Transverse colon (tissue), 4 donors: ENCODE measurements at regions not wholly inside any gene's neighbourhood (a gene's known extent, or its start where the extent isn't known, plus 50 kb on each side); places are given as distances from the start of the nearest gene placed in this dataset.

Experiments used
- DNase-seq: peaks from one replicate; pipeline ENCODE4 v3.0.0-alpha.2; 2019
- H3K27ac ChIP-seq, 4 donors: fragments of 200-600 bp; sonication (generic); 2 replicates each; pipeline ENCODE4 v1.5.1; 2016 to 2018; ENCODE audit warnings: inconsistent platforms in 4 of 4
- H3K27me3 ChIP-seq: fragments of 200-600 bp; sonication (generic); 2 replicates; pipeline ENCODE4 v1.5.1; 2017; ENCODE audit warnings: inconsistent platforms
- H3K36me3 ChIP-seq, 4 donors: fragments of 200-600 bp; sonication (generic); 2 replicates each; pipeline ENCODE4 v1.5.1; 2017 to 2019; ENCODE audit warnings: inconsistent platforms in 4 of 4
- H3K4me1 ChIP-seq, 4 donors: fragments of 200-600 bp; sonication (generic); 2 replicates each; pipeline ENCODE4 v1.5.1; 2017 to 2020; ENCODE audit warnings: inconsistent platforms in 4 of 4
- H3K4me3 ChIP-seq, 4 donors: fragments of 200-600 bp; sonication (generic); 1 replicate in 1 of 4; 2 replicates in 3 of 4; pipeline versions ENCODE4 v1.5.1 to v1.6.1; 2017 to 2019; ENCODE audit warnings: inconsistent platforms in 4 of 4
- H3K9me3 ChIP-seq, 2 donors: fragments of 200-600 bp; sonication (generic); 2 replicates each; pipeline ENCODE4 v1.5.1; 2017 to 2019; ENCODE audit warnings: inconsistent platforms in 2 of 2
- CTCF ChIP-seq, 5 experiments: fragments of 200-600 bp in 3 of 5; fragments of 450-650 bp in 2 of 5; sonication (generic) in 3 of 5; IDR thresholded peaks; 1 replicate in 2 of 5; 2 replicates in 3 of 5; pipeline ENCODE4 v1.5.1; 2016 to 2017; ENCODE audit warnings: antibody characterized with exemption in 5 of 5, inconsistent platforms in 3 of 5, mild to moderate bottlenecking in 2 of 5, moderate library complexity in 1 of 5
- EP300 ChIP-seq: sonication (generic); formaldehyde crosslinking; IDR thresholded peaks from one replicate; pipeline ENCODE4 v1.6.1; 2017; ENCODE audit warnings: antibody characterized with exemption, low read depth
- POLR2A ChIP-seq: fragments of 450-650 bp; IDR thresholded peaks from one replicate; pipeline ENCODE4 v1.6.1; 2016; ENCODE audit warnings: antibody characterized with exemption, mild to moderate bottlenecking, moderate library complexity
- POLR2AphosphoS5 ChIP-seq, 3 donors: sonication (generic); formaldehyde crosslinking; IDR thresholded peaks; one replicate each; pipeline ENCODE4 v1.6.1; 2016; ENCODE audit warnings: antibody characterized with exemption in 3 of 3
- WGBS, 2 donors: methylation state at CpG; one replicate each; pipeline ENCODE4 v1.1.5; 2018; ENCODE audit warnings: low coverage in 1 of 2; 5-methylcytosine and 5-hydroxymethylcytosine counted together
- in situ Hi-C, 4 donors: fragments of 200-750 bp; cut with MboI; loops; one replicate each; pipeline versions ENCODE4 v1.15.0 to v1.15.1; 2017; ENCODE audit warnings: low sequenced_read_pairs in 3 of 4, low pct_ligation_motif_present in 1 of 4, low pct_unique_long_range_greater_than_20kb in 1 of 4
- intact Hi-C: fragments of 100-400 bp; cut with DNase I; formaldehyde crosslinking; loops from one replicate; pipeline ENCODE4 v1.15.1; 2023; ENCODE audit warnings: low total_unique reads

GRCh38 chr5:174849426-174849825 lies 125.0 kb downstream of the MSX2 start:
- no peaks in the 10 kb centered on the region for H3K4me1 ChIP-seq
- no peaks in the 10 kb centered on the region for H3K36me3 ChIP-seq
- no peaks in the 10 kb centered on the region for H3K9me3 ChIP-seq
- no peak overlapping the region for H3K4me3 ChIP-seq
- in situ Hi-C loops (no loop called here), intact Hi-C loops (no loop called here)
- WGBS, 2 donors: 71% methylated on average over 6 of the region's 7 CpGs; no CpG with 5 or more reads in 1 of the 2 donors
- no peak overlapping the region for H3K27ac ChIP-seq
- H3K27me3 ChIP-seq: no peaks in the 10 kb centered on the region
- DNase-seq: no peak
- no peak for TF ChIP-seq EP300
- TF ChIP-seq POLR2A: no peak

DNA sequence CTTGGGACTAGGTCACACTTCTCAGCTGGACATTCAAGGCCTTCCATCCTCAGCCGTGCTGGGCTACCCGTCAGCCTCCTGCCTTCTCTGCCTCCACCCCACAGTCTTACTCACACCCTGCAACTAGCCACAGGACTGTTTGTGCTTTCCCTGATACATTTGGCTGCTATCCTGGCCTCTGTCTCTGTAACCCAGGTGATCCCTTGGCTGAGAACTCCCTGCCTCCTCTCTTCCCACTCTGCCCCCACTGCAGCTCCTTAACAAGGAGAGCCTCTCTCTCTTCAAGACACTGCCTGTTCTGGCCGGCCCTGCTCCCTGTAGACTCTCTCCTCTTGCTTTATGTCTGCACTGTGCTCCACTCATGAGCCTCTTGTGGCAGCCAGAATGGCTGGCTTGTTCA lies 120.6 kb downstream of the MSX2 start:
- 62 to 74% methylated on average over 3 of the region's 3 CpGs for WGBS, 2 donors
- TF ChIP-seq POLR2AphosphoS5 (IDR thresholded peaks at IDR 0.05): no peak
- intact Hi-C loops: no loop called here
- Histone ChIP-seq H3K27ac (peak overlapping the region in 1 of 4 donors; percentile 37), H3K36me3 (no peaks in the 10 kb centered on the region), H3K4me1 (no peaks in the 10 kb centered on the region), H3K4me3 (no peak overlapping the region), H3K9me3 (no peaks in the 10 kb centered on the region), H3K27me3 (no peaks in the 10 kb centered on the region)
- in situ Hi-C loops: no loop called here
- DNase-seq: peak; percentile 9

DNA sequence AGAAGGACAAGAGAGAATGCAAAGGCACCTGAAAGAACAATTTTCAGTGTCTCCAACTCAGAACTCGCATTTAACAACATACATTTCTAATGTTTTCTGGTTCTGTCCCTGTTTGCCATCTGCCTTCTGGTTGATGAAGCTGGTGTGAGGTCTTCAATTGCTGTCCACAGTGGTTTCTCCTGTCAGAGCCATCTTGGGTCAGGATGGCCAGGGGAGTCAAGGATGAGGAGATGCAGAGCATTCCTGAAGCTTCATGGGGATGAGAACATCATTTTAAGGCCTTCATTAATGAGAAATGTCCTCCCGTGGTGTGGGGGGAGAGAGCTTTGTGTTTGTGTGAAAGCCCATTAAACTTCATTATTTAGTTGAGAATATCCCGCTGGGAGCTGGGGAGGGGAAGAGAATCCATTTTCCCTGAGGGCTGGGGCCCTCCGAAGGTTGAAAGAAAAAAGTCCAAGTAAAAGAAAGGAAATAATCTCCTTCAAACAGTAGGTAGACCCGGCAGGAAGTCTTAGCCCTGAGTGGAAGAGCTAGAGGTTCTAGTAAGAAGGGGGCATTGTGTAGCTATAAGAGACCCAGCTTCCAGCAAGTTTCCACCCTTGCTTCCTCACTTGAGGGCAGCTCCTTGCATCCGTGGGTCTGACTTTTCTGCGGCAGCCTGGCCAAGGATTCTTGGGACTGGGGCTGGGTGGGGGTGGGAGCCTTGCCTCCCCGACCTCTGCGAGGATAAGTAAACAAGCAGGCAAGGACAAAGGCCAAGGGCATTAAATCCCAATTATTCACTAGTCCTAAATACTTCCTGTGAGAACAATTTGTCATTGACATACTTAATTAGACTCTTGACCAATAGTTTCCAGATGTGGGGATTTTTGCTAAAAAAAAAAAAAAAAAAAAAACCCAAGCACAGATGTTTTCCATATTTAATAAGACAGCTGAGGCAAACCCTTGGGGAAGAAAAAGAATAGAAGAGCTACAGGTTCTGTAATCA lies 119.2 kb downstream of the MSX2 start:
- no peak overlapping the region for H3K4me3 ChIP-seq
- intact Hi-C loops: no loop called here
- no peaks in the 10 kb centered on the region for H3K36me3 ChIP-seq
- H3K4me1 ChIP-seq: no peaks in the 10 kb centered on the region
- H3K27ac ChIP-seq: no peak overlapping the region
- no peaks in the 10 kb centered on the region for H3K9me3 ChIP-seq
- whole genome bisulfite sequencing, 2 donors: 52 to 53% methylated on average over 3 to 9 of the region's 9 CpGs
- no peak for DNase-seq
- in situ Hi-C loops: no loop called here
- no peak for TF ChIP-seq POLR2AphosphoS5 (IDR thresholded peaks at IDR 0.05)
- no peak for TF ChIP-seq POLR2A
- TF ChIP-seq EP300: no peak
- TF ChIP-seq CTCF (IDR thresholded peaks at IDR 0.05): no peak
- no peaks in the 10 kb centered on the region for H3K27me3 ChIP-seq

DNA sequence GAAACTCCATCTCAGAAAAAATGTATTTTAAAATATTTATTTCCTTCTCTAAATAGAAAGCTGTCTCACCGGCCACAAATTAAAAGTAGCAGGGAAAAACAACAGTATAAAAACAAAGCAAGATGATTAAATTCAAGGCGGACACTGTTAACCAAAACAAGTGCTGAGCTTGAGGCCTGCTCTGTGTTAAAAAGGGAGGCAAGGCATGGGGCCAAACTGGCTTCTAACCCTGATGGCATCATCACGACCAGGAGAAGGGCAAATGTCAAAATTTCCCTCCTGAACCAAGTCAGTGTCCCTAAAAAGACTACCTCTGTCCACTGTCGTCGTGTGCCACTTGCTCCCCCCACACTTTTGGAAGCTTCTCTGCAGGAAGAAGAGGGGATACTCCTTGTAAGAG lies 116.1 kb downstream of the MSX2 start:
- intact Hi-C loops: no loop called here
- 70 to 100% methylated on average over 1 to 5 of the region's 5 CpGs for WGBS, 2 donors

More for the DNA sequence above, 116.1 kb downstream of the MSX2 start:
- Histone ChIP-seq H3K27me3 (no peaks in the 10 kb centered on the region), H3K4me3 (no peak overlapping the region), H3K27ac (peak overlapping the region in 2 of 4 donors; percentile 8 to 13), H3K9me3 (no peaks in the 10 kb centered on the region), H3K36me3 (no peaks in the 10 kb centered on the region), H3K4me1 (no peaks in the 10 kb centered on the region)
- in situ Hi-C loops: no loop called here
- DNase-seq: no peak
- TF ChIP-seq POLR2A: no peak
- no peak for TF ChIP-seq POLR2AphosphoS5 (IDR thresholded peaks at IDR 0.05)
- TF ChIP-seq CTCF (IDR thresholded peaks at IDR 0.05): no peak
- TF ChIP-seq EP300: no peak
